ENCODE measurements at regions not wholly inside any gene's neighbourhood (a gene's known extent, or its start where the extent isn't known, plus 50 kb on each side); places are given as distances from the start of the nearest gene placed in this dataset.
A peak's percentile ranks its signal among the peaks of the same experiment; 100 is the strongest.

GRCh38 chr18:23354625-23355024 is 98.5 kb upstream of the RIOK3 start:
- Histone ChIP-seq H3K36me3 (no peaks in the 10 kb centered on the region), H3K27ac (no peak overlapping the region), H3K9me3 (no peaks in the 10 kb centered on the region), H3K4me3 (no peak overlapping the region), H3K27me3 (no peaks in the 10 kb centered on the region), H3K4me1 (peaks cover 0 to 4% of the 10 kb centered on the region in 2 donors)
- TF ChIP-seq POLR2A (IDR thresholded peaks at IDR 0.05): no peak
- TF ChIP-seq, protein P1, sequence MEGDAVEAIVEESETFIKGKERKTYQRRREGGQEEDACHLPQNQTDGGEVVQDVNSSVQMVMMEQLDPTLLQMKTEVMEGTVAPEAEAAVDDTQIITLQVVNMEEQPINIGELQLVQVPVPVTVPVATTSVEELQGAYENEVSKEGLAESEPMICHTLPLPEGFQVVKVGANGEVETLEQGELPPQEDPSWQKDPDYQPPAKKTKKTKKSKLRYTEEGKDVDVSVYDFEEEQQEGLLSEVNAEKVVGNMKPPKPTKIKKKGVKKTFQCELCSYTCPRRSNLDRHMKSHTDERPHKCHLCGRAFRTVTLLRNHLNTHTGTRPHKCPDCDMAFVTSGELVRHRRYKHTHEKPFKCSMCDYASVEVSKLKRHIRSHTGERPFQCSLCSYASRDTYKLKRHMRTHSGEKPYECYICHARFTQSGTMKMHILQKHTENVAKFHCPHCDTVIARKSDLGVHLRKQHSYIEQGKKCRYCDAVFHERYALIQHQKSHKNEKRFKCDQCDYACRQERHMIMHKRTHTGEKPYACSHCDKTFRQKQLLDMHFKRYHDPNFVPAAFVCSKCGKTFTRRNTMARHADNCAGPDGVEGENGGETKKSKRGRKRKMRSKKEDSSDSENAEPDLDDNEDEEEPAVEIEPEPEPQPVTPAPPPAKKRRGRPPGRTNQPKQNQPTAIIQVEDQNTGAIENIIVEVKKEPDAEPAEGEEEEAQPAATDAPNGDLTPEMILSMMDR (IDR thresholded peaks at IDR 0.05): no peak
- DNase-seq: no peak
- intact Hi-C loops (cut with DNase I; ENCODE audit: low total_unique reads): no loop called here

- Histone ChIP-seq H3K27me3 (no peaks in the 10 kb centered on the region), H3K36me3 (no peaks in the 10 kb centered on the region), H3K4me1 (peaks cover 0 to 4% of the 10 kb centered on the region in 2 donors), H3K27ac (no peak overlapping the region), H3K9me3 (no peaks in the 10 kb centered on the region), H3K4me3 (no peak overlapping the region)
- TF ChIP-seq, protein P1 (IDR thresholded peaks at IDR 0.05): no peak
- TF ChIP-seq POLR2A (IDR thresholded peaks at IDR 0.05): no peak
- DNase-seq: no peak
- intact Hi-C loops (cut with DNase I; ENCODE audit: low total_unique reads): no loop called here
These were observed 97.9 kb upstream of the RIOK3 start for GRCh38 chr18:23355206-23355605.

DNA sequence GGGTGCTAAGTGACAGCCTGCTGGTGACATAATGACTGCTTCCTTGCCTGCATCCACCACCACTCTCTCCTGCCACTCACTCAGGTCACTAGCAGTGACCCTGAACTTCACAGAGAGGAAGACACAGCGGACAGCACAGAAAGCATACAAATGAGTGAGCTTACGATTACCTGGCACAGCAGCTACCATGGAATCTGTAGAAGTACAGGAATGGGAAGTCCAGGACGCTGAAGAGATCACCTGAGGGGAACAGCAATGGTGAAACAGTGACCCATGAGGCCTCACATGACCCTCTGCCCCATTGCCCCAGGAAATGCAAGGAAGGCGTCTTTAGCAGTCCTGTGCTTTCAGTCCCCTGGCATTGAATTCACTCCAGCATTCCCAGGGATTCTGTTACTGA is 96.7 kb upstream of the RIOK3 start:
- Histone ChIP-seq H3K4me3 (no peak overlapping the region), H3K9me3 (no peaks in the 10 kb centered on the region), H3K27ac (peak overlapping the region; percentile 70 to 76), H3K36me3 (no peaks in the 10 kb centered on the region), H3K27me3 (no peaks in the 10 kb centered on the region), H3K4me1 (peaks cover 0 to 4% of the 10 kb centered on the region in 2 donors)
- DNase-seq: no peak
- TF ChIP-seq POLR2A (IDR thresholded peaks at IDR 0.05): no peak
- TF ChIP-seq, protein P1 (IDR thresholded peaks at IDR 0.05): no peak
- intact Hi-C loops (cut with DNase I; ENCODE audit: low total_unique reads): no loop called here

DNA sequence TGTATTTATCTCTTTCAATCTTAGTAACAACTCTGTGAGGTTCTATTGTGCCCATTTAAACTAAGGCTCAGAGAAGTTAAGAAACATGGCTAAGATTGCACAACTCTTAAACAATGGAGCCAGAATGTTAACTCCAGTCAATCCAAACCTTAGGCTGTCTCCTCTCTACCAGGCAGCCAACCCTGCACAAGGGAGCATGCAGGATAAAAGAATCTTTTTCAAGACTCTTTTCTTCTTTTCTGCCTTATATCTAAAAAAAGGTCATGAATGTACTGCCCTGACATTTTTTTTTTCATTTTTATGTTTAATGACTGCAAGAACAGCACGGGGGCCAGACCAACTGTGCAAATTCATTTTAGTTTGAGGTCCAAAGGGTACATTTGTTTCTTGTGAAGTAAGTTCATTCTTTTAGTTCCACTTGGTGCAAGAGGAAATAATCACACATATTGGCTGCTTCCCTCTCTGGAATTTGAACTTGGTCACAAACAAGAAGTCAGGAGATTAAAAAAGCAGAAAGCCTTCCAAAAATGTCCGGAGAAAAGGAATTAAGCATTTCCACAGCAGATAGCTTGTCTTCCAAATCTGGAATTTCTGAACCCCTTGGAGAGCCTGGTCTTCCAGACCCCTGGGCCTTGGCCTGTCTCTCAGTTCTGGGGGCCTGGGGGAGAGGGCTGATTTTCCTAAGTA is 96.0 kb upstream of the RIOK3 start:
- peaks cover 0 to 4% of the 10 kb centered on the region in 2 donors for H3K4me1 ChIP-seq
- no peaks in the 10 kb centered on the region for H3K27me3 ChIP-seq
- no peak overlapping the region for H3K4me3 ChIP-seq
- no peak for DNase-seq
- intact Hi-C loops (cut with DNase I; ENCODE audit: low total_unique reads): no loop called here
- no peaks in the 10 kb centered on the region for H3K36me3 ChIP-seq
- H3K9me3 ChIP-seq: no peaks in the 10 kb centered on the region
- no peak for TF ChIP-seq POLR2A (IDR thresholded peaks at IDR 0.05)
- TF ChIP-seq, protein P1 (IDR thresholded peaks at IDR 0.05): no peak
- H3K27ac ChIP-seq: peak overlapping the region; percentile 70 to 76

DNA sequence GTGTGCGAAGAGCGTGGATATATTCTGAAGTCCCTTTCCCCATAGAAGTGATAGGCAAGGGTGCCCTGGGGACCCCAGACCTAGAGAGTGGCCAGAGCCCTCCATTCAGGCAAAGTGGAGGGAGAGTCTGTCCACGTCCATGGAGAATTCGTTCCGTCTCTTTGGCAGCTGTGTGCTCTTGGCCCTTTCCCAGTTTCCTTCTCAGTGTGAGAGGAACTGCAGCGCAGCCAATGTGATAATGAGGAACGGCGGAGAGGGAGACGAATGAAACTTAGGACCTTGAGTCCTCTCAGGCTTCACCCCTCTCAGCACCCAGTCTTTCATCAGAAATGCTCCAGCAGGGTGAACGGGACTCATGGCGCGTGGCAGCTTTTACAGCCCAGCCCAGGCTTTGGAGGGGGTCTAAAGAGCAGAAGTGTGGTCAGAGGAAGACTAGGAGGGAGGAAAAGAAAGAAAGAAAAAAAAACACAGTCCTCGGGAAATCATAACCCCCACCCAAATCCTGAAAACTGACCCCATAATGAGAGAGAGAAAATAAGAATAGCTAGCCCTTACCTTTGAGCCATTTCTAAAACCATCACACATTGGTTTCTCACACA is 95.0 kb upstream of the RIOK3 start:
- DNase-seq: peak; percentile 58 to 75
- TF ChIP-seq POLR2A (IDR thresholded peaks at IDR 0.05): no peak
- TF ChIP-seq, protein P1 (IDR thresholded peaks at IDR 0.05): no peak
- Histone ChIP-seq H3K4me1 (peaks cover 0 to 4% of the 10 kb centered on the region in 2 donors), H3K9me3 (no peaks in the 10 kb centered on the region), H3K27me3 (no peaks in the 10 kb centered on the region), H3K36me3 (no peaks in the 10 kb centered on the region), H3K27ac (peak overlapping the region; percentile 70 to 76), H3K4me3 (peak overlapping the region in 1 of 2 donors; percentile 13)
- intact Hi-C loops (cut with DNase I; ENCODE audit: low total_unique reads): no loop called here
